HG02870 (cell line): ENCODE measurements at regions not wholly inside any gene's neighbourhood (a gene's known extent, or its start where the extent isn't known, plus 50 kb on each side); places are given as distances from the start of the nearest gene placed in this dataset.

Experiments
- ATAC-seq: cut with Tn5 transposase; IDR thresholded peaks from one replicate; pipeline ENCODE4 v1.9.1; 2021; ENCODE audit warnings: mild to moderate bottlenecking, moderate library complexity; ENCODE audit not compliant: unreplicated experiment

DNA sequence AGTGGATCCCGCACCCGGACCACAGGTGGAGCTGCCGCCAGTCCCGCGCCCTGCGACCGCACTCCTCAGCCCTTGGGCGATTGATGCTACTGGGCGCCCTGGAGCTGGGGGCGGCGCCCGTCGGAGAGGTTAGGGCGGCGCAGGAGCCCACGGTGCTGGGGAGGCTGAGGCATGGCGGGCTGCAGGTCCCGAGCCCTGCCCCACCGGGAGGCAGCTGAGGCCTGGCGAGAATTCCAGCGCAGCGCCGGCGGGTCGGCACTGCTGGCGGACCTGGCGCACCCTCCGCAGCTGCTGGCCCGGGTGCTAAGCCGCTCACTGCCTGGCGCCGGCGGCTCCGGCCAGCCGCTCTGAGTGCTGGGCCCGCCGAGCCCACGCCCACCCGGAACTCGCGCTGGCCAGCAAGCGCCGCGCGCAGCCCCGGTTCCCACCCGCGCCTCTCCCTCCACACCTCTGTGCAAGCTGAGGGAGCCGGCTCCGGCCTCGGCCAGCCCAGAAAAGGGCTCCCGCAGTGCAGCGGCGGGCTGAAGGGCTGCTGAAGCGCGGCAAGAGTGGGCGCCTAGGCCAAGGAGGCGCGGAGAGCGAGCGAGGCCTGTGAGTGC, 1256.5 kb downstream of the STIM2 start:
- no peak for ATAC-seq

DNA sequence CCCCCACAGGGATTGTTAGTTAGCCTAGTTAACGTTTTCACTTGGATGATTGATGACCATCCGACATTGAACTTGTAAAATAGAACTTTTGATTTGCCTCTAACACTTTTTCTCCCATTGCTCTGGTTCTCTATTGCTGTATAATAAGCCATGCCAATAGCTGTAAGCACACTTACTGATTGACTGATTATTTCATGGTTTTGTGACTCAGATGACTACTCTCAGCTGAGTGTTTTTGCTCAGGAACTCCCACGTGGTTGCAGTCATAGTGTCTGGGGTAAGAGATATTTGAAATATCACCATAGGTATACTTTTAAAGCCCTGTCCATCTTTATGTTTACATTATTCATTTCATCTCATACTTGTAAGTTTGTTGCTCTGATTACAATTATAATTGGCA, 1285.5 kb downstream of the STIM2 start:
- ATAC-seq = no peak

DNA sequence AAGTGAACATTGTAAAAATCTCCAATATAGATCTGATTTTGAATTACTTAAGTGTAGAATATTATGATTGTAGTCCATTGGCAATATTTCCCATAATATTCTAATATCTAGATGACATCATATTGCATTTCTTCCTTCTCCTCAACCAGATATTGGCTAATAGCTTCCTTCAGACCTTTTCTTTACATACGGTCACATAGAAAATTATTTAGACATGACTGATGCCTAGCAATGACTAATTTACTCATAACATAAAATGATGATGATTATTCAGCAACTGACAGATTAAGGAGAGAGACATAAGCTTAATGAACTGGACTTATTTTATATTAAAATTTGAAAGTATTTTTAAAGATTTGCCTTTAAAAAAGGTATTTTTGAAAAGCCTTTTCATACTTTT, 1287.6 kb downstream of the STIM2 start:
- ATAC-seq = no peak

DNA sequence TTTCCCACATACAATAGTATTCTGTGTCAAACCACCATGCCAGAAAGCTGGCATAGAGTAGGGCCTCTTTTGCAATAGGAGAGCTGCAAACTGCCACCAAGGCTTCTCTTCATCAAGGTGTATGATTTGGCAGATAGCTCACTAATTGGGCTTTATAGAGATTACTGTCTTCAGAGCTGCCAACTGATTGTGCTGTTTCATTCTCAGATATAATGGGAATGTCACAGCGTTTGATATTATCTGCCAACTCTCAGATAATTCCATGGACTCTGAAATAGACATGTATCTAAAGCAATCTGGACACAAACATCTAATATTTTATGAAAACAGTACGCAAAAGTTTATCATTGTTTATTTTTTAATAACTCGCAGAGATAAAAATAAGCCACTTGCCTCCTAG, 1289.1 kb downstream of the STIM2 start:
- ATAC-seq = no peak

DNA sequence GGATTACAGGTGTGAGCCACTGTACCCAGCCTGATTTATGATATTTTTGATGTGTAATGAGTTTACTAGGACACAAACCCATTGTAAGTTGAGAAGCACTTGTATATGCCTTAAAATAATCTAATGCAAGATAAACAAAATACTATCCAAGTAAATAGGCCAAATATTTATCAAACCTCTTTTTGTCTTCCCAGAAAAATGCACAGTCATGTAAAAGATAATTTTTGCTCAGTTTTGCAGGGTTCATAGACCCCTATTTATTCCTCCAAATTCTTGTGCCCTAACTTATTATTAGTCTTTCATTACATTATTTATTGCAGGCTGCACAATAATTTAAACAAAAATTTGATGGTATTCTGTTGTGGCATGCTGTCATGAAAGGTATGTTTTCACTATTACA, 1290.7 kb downstream of the STIM2 start:
- no peak for ATAC-seq

DNA sequence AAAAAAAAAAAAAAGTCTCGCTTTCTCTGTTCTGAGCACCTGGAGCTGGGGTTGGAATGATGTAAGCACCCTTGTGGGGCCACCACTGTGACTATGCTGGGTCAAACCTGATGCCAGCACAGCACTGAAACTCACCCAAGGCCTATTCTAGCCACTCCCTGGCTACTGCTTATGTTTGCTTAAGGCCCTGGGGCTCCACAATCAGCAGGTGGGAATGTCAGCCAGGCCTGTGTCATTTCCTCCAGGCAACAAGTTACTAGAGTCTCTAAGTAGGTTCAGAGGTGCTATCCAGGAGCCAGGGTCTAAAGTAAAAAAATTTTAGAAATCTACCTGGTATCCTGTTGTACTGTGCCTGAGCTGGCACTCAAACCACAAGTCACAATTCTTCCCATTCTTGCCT, 1306.8 kb downstream of the STIM2 start:
- ATAC-seq = no peak

DNA sequence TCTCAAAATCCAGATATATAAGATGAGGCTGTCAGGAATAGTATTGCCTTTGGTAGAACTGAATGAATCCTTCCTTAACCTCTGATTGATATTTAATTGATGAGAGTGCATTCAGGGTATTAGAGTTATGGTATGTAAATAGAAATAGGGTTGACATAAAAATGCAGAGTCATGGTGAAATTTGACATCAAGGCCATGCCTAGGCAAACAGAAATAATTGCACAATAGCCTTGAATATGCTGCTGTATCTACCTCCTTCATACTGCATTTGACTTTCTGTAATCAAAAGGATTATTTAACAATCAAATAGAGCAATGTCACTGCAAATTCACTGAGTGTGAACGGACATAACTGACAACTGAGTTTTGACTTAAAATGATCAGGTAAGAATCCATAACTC, 1316.3 kb downstream of the STIM2 start:
- no peak for ATAC-seq

DNA sequence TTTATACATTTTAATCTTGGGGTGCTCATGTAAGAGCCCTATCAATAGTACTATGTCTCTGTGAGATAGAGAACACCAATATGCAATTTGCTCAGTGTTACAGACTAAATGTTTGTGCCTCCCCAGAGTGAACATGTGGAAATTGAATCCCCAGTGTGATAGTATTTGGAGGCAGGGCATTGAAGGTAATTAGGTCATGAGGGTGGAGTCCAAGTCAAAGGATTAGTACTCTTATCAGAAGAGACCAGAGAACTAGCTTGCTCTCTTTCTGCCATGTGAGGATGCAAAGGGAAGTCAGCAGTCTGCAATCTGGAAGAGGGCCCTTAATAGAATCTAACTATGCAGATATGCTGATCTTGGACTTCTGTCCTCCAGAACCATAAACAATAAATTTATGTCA, 1317.0 kb downstream of the STIM2 start:
- ATAC-seq = no peak

DNA sequence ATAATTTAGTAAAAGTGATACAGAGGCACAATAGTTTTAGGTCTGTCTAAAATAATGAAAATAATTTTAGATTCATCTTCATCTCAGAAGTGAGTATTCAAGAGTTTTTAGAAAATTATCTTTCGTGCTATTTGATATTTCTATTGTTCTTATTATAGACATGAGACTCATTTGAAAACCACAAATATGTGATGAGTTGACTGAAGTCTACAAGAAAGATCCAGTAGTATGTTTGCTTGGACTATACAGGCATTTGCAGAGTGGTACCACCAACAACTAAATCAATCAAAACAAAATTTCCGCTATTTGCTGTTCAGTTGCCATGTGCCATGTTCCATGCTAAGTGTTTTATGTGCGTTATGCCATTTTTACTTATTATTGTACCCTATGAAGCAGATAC, 1318.5 kb downstream of the STIM2 start:
- ATAC-seq = no peak

DNA sequence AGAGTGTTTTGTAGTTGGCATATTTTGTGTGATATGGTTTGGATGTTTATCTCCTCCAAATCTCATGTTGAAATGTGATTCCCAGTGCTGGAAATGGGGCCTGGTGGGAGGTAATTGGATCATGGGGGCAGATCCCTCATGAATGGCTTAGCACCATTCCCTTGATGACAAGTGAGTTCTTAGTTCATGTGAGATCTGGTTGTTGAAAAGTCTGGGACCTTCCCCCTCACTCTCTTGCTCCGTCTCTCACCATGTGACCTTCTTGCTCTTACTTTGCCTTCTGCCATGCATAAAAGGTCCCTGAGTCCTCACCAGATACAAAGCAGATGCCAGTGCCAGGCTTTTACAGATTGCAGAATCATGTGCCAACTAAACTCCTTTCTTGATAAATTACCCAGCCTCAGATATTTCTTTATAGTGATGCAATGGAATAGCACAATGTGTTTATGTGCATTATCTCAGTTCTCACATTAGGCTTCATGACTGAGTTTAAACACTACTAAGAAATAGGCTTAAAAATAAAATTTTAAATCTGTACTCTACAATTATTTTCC, 1348.8 kb downstream of the STIM2 start:
- no peak for ATAC-seq

DNA sequence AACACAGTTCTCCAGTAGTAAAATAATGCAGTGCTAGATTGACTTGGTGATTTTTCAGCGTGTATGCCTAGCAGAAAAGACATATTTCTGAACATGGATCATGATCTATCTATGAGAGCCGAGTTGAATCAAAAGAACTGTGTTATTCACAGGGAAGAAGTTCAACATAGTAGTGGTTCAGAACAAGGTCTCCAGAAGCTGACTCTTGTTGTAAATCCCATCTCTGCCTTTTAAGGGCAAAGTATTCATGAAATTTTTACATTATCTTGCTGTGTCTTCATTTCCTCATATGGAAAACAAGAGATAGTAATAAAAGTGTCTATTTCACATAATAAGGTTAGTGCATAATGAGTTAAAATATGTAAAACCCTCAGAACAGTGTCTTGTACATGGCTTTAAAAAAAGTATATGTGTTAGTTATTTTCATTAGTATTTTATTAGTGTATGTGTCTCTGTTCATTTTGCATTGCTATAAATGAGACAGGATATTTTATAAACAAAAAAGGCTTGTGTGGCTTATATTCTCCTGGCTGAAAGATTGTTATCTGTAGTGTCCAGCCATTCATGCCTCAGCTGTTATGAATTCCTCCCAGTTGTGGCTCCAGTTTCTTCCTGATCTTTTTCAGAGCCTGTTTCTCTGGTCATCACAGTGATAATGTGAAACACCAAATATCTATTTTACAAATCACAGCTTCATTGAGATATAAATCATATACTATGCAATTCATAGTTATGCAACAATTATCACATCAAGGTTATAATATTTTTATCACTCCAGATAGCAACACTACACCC, 1351.2 kb downstream of the STIM2 start:
- no peak for ATAC-seq

DNA sequence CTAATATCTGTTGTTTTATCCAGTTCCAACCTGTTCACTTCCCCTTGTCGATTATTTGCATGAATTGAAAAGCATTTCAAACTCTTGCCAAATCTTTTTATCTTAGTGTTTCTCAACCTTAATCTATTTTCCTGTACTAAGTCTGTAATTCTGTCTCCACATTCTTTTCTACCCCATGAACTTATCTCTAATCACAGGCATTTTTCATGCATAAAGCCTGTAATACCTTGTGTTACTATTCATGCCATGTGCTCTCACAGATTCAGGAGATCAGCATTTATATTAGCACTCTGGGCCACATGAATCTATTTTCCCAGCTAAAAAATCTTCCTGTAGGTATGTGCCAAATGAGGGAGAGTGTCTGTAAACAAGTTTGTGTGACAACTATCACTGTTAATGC, 1360.9 kb downstream of the STIM2 start:
- ATAC-seq = no peak

DNA sequence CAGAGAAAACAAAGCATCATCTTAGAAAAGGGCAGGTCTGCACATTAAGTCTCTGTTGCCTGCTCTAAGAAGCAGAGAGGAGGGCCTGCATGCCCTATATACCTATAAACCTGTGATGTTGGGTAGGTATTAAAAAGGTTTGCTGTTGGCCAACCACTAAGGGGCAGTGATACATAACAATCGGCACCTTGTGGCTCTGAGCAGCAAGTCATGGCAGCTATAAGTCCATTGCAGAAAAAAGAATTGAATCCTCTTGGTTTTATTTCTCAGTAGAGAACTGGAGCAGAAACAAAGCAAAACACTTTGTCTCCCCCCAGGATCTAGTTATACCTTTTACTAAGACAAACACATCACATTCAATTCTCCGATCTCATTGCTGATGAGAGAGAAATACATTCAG, 1364.4 kb downstream of the STIM2 start:
- no peak for ATAC-seq

DNA sequence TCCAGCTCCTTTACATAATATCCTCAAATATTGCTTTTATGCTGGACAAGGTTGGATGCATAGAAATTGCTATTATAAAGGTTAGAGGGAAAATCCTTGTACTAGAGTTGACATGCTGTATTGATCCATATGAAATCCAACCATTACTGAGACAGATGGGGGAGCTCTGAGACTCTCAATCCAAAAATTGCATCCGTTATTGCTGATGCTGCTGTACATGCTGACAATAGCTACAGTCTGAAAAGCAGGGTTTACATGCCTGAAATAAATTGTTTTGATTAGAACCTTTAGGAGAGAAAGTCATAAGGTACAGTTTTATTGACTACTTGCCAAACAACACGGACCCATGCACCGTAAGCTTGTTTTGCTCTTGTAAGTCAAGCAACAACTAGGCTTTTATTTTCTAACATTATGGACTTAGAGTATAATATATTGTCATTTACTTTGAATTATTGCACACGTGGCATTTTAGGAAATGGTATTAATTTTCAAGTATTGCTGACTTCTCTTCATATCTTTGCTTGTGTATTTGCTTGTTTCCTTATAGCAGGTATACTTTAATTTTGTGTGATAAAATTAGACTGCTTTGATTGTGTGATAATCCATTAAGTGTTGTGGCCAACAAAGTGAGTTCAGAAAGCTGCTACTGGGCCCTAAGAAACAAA, 1365.2 kb downstream of the STIM2 start:
- ATAC-seq = no peak

DNA sequence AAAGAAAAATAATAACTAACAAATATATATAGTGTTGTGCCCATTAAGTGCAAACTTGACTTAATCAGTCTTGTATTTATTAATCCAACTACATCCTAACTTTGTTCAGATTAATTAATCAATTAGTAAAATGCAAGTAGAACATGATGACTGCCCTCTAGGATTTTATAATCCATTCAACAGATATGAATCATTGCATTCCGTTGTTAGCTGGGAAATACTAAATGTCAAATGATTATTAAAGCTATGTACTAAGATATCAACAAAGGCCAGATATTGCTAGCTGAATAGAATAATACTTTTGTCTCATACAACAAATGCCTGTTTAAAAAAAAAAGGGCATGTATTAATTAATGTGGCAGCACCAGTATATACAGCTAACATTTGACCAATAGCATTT, 1366.3 kb downstream of the STIM2 start:
- no peak for ATAC-seq

DNA sequence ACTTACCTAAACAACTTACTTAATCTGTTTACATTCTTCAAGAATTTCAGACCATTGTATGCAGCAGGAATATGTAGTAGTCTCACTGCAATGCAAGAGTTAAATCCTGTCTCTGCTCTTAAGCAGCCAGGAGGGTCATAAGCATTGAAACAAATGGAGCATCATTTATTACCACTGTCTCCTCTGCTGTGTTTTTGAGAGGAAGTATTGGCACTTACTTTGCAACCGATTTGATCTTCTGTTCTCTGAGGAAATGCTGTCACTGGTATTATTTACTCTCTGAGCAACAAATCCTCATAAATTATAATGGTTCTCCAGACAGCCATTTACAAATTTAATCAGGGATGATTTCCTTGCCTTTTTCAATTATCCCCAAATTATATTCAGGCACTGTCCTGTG, 1367.1 kb downstream of the STIM2 start:
- ATAC-seq = no peak

DNA sequence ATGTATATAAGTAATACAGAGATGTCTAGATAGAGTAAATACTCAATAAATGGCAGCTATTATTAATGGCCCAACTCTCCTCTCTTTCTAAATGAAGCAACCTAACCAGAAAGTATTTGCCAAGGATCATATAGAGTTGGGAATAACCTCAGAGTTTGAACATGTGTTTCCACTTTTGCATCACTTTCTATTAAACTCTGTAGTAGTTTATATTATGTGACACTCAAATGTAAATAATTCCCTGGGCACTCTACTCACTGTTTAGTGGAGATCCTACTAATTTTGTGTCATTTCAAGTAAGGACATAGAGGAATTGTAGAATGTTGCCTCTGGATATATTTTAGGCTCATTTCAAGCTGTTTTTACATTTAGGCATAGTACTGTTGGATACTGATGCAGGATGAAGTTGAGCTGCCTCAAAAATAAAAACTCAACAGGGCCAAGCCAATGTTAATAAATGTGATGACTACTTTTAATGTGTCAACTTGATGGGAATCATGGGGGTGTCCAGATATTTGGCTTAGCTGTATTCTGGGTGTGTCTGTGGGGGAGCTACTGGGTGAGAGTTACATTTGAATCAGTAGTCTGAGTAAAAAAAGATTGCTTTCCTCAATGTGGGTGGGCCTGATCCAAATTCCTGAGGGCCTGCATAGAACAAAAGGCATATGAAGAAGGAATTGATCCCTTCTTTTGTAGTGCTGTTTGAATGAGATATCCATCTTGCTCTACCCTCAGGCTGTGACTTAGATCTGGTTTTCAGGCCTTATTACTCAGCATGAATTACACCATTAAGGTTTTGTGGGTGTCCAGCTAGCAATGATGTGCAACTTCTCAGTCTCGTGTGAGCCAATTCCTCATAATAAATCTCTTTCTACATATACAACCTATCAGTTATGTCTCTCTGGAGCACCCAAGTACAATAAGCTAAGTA, 1368.2 kb downstream of the STIM2 start:
- no peak for ATAC-seq

DNA sequence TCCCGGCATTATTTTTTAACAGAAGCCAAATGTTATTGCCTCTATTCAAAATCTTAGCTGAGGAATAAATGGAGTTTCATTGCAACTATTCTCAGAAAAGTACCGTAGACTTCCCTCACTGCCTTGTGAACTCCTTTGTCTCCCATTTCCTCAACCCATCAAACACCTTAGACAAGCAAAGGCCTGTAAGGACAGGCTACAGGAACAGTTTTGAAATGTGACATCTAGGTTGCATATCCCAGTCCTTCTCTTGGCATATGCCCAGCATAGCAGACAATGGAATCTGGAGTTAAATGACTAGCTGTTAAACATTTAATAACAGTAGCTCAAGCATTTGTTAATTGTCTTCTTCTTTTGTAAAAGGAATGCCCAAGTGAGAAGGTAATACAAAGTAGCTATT, 1371.7 kb downstream of the STIM2 start:
- ATAC-seq = no peak

DNA sequence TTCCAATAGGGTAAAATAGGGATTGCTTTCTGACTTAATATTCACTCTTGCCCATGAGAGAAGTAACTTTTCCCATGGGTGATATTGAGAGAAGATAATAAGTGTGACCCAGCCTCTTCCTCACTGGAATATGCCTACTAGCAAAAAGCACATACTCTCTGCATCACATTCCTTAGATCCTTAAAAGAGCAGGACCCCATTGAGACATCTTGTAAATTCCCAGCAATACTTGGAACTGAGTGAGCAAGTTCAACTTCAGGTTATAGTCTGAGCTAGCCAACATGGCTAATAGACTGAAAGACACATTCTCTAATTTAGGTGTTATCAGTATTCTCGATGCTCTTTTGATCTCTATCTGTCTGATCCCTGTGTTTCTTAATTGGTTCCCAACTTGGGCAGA, 1372.3 kb downstream of the STIM2 start:
- ATAC-seq = no peak

DNA sequence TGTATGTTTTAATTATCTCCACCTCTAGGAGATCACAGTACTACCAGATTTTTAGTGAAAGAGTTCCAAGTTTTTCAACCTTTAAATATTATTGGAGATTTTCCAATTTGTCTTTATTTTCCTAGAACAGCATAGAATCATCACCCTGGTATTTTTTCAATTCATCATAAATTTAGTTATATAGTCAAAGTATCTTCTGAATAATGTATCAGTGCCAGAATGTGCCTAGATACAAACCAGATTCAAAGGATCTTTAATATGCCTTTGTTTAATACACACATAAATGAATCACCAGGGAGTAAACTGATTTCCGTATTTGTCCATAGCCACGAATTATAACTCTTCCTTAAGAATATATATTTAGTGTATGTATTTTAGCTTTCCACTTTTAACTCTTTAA, 1373.1 kb downstream of the STIM2 start:
- no peak for ATAC-seq

DNA sequence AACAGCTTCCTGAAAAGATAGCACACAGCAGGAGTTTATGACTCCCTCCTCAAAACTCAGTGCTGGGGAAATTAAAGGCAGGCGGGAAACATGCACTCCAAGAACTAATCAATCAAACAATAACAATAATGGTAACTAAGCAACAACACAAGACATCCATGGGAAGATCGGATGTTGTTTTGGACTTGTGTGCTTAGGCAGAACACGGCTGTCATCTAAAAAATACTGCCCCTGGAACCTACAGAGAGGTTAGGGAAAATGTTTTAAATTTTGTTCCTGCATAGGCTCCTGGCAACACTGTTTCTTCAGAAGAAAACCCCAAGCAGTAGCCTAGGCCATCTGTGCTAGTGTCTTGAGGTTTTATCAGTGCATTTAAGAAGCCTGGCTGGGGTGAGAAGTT, 1378.2 kb downstream of the STIM2 start:
- no peak for ATAC-seq
